Fibroblast of the aortic adventitia (primary cell): ENCODE measurements at regions not wholly inside any gene's neighbourhood (a gene's known extent, or its start where the extent isn't known, plus 50 kb on each side); places are given as distances from the start of the nearest gene placed in this dataset.

Source experiments
- DNase-seq: peaks from one replicate; pipeline ENCODE4 v3.0.0-alpha.2; 2010; ENCODE audit warnings: low read depth
- H3K4me3 ChIP-seq: 2 replicates; pipeline ENCODE4 v1.5.1; 2011; ENCODE audit warnings: low read depth, mild to moderate bottlenecking, control low read depth, low read length, moderate library complexity
- CTCF ChIP-seq: IDR thresholded peaks from 2 replicates; pipeline ENCODE4 v1.5.1; 2011; ENCODE audit warnings: mild to moderate bottlenecking, low read length, control low read depth, inconsistent platforms; ENCODE audit not compliant: insufficient read depth

GRCh38 chr6:33880766-33881165 is 77.0 kb upstream of the MLN start:
- TF ChIP-seq CTCF, result no peak
- H3K4me3 ChIP-seq, result no peak overlapping the region
- no peak for DNase-seq

DNA sequence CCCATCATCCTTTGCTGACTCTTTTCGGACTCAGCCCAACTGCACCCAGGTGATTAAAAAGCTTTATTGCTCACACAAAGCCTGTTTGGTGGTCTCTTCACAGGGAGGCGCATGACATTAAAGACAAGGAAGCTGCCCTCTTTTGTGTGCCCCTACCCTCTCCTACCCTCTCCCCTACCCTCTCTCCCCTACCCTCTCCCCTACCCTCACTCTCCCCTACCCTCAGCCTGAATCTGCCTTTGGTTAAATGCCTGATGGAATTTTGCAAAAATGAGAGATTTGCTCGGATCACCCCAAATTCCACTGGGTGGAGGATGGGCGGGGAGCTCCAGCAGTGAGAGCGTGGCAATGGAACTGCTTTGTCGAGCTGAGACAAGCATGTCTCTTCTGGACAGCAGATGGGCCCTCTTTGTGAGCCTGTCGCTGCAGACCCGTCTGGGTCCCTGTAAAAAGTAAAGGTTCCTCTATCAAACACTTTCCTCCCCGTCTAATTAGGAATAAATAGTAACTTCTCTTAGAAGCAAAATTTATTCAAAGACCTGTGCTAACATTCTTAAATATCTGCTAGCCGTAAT is 76.4 kb upstream of the MLN start:
- no peak for TF ChIP-seq CTCF
- no peak for DNase-seq

GRCh38 chr6:33878562-33878961 is 74.8 kb upstream of the MLN start:
- no peak for DNase-seq
- no peak for TF ChIP-seq CTCF
- no peak overlapping the region for H3K4me3 ChIP-seq

More for the DNA sequence above, 76.4 kb upstream of the MLN start:
- no peak overlapping the region for H3K4me3 ChIP-seq

- no peak overlapping the region for H3K4me3 ChIP-seq
- no peak for TF ChIP-seq CTCF
- DNase-seq, result no peak
These were observed 74.3 kb upstream of the MLN start for GRCh38 chr6:33877982-33878535.

GRCh38 chr6:33875696-33876095 is 71.9 kb upstream of the MLN start:
- no peak overlapping the region for H3K4me3 ChIP-seq
- DNase-seq, result no peak
- TF ChIP-seq CTCF, result no peak

DNA sequence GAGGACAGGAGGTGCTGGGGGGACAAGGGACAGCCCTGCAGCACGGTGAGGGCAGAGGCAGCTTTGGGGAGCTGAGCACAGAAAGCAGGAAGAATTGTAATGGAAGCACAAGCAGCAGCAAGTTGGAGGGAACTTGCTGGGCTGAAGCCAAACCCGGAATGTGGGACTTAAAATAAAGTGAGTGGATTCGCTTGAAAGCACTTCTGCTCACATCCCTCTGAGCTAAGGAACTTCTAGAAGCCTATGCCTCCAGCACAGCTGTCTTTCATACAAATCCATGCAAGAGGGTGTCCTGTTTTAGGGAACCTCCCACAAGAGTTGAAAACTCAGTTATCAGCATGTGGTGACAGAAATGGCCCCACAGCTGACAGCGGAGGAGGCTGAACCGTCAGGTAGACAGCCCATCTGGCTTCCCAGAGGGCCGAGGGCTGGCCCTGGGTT is 71.4 kb upstream of the MLN start:
- DNase-seq, result no peak
- no peak for TF ChIP-seq CTCF
- no peak overlapping the region for H3K4me3 ChIP-seq
